ENCODE measurements at regions not wholly inside any gene's neighbourhood (a gene's known extent, or its start where the extent isn't known, plus 50 kb on each side); places are given as distances from the start of the nearest gene placed in this dataset.

DNA sequence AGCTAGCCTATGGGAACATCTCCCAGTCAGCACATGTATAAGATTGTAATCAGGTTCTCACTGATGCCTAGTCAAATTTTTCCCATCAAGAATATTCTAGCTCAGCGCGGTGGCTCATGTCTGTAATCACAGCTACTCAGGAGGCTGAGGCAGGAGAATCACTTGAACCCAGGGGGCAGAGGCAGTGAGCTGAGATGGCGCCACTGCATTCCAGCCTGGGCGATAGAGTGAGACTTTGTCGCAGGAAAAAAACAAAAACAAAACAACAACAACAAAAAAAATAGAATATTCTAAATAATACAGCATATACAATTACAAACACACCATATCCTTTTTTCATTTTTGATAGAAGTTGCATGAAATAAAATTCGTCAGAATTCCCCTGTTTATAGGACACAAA is 67.5 kb upstream of the MYCN start:
- Histone ChIP-seq H3K36me3 (ENCODE audit: insufficient read depth, low read length) (no peaks in the 10 kb centered on the region), H3K27ac (ENCODE audit: low read length) (no peak overlapping the region), H3K9ac (ENCODE audit: low read depth, low read length) (no peak overlapping the region), H3K79me2 (ENCODE audit: insufficient read depth, low read length) (no peaks in the 10 kb centered on the region), H3K4me1 (ENCODE audit: insufficient read depth, low read length) (no peaks in the 10 kb centered on the region), H2AFZ (ENCODE audit: low read depth, low read length) (no peak overlapping the region), H3K27me3 (ENCODE audit: insufficient read depth, low read length, poor library complexity) (no peaks in the 10 kb centered on the region), H3K9me3 (ENCODE audit: insufficient read depth, low read length, severe bottlenecking) (peaks cover 2% of the 10 kb centered on the region), H3K4me2 (ENCODE audit: insufficient read depth, low read length) (no peak overlapping the region), H4K20me1 (ENCODE audit: insufficient read depth, low read length) (no peaks in the 10 kb centered on the region), H3K4me3 (ENCODE audit: low read depth in 1 of 2, low read length in 2 of 2) (no peak overlapping the region)
- TF ChIP-seq CTCF (IDR thresholded peaks at IDR 0.05; ENCODE audit: borderline replicate concordance, extremely low read depth, low read length, poor library complexity, severe bottlenecking) (no peak), EZH2 (IDR thresholded peaks at IDR 0.05; ENCODE audit: borderline replicate concordance, low read depth, low read length, severe bottlenecking) (no peak)
- ATAC-seq (ENCODE audit: insufficient read depth, low read depth) (no peak), DNase-seq (no peak)

- no peak overlapping the region for H3K27ac ChIP-seq (ENCODE audit: low read length)
- no peak overlapping the region for H2AFZ ChIP-seq (ENCODE audit: low read depth, low read length)
- no peak overlapping the region for H3K9ac ChIP-seq (ENCODE audit: low read depth, low read length)
- H3K36me3 ChIP-seq (ENCODE audit: insufficient read depth, low read length), result no peaks in the 10 kb centered on the region
- no peaks in the 10 kb centered on the region for H3K27me3 ChIP-seq (ENCODE audit: insufficient read depth, low read length, poor library complexity)
- H3K4me2 ChIP-seq (ENCODE audit: insufficient read depth, low read length), result no peak overlapping the region
- no peak for DNase-seq
- no peaks in the 10 kb centered on the region for H3K79me2 ChIP-seq (ENCODE audit: insufficient read depth, low read length)
- ATAC-seq (ENCODE audit: insufficient read depth, low read depth), result no peak
- H3K4me3 ChIP-seq (ENCODE audit: low read depth in 1 of 2, low read length in 2 of 2), result no peak overlapping the region
- TF ChIP-seq CTCF (IDR thresholded peaks at IDR 0.05; ENCODE audit: borderline replicate concordance, extremely low read depth, low read length, poor library complexity, severe bottlenecking) (no peak), EZH2 (IDR thresholded peaks at IDR 0.05; ENCODE audit: borderline replicate concordance, low read depth, low read length, severe bottlenecking) (no peak)
- H3K9me3 ChIP-seq (ENCODE audit: insufficient read depth, low read length, severe bottlenecking), result peaks cover 2% of the 10 kb centered on the region
- H4K20me1 ChIP-seq (ENCODE audit: insufficient read depth, low read length), result no peaks in the 10 kb centered on the region
- H3K4me1 ChIP-seq (ENCODE audit: insufficient read depth, low read length), result no peaks in the 10 kb centered on the region
Observed at GRCh38 chr2:15874321-15874720, 66.0 kb upstream of the MYCN start.

DNA sequence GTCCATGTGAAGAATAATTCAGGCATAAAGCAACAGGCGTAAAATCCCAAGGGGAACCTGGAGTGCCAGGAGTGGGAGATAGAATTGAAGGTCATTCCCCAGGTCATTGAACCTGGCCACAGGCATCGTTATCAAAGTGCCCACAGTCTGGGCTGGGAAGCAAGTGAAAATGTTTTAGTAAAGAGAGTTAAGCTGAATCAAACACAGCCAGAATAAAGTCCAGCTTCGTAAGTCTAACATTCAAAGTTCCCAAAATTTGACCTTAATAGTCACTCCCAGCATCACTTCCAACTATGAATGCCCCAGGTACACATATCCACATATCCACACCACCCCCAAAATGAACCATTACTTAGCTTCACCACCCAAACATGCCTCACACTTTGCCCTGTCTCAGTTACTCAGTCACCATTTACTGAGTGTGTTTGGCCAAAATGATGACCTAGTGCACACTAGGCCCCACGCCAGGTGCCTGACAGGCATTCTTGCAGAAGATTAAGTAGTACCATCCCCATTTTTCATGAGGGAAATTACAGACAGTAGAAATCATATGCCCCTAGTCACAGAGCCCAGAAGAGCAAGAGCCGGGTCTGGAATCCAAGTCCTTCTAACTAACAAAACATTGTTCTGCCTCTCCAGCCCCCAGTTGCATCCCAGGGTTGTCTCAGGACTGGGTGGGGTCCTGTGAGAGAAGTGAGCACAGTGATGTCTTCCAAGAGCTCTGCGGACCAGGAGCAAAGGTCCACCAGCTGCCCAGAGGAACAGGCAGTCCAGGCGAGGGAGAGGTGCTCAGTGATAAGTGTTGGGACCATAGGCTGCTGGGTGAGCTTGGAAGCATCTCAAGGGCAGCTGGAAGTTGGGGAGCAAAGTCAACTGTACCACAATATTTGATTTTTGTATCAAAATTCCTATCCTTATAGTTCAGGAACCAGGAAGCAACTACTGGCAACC is 65.2 kb upstream of the MYCN start:
- no peak for ATAC-seq (ENCODE audit: insufficient read depth, low read depth)
- Histone ChIP-seq H3K79me2 (ENCODE audit: insufficient read depth, low read length) (no peaks in the 10 kb centered on the region), H3K9ac (ENCODE audit: low read depth, low read length) (no peak overlapping the region), H3K4me3 (ENCODE audit: low read depth in 1 of 2, low read length in 2 of 2) (no peak overlapping the region), H3K27ac (ENCODE audit: low read length) (no peak overlapping the region), H3K4me1 (ENCODE audit: insufficient read depth, low read length) (no peaks in the 10 kb centered on the region), H3K4me2 (ENCODE audit: insufficient read depth, low read length) (no peak overlapping the region), H3K27me3 (ENCODE audit: insufficient read depth, low read length, poor library complexity) (no peaks in the 10 kb centered on the region), H3K9me3 (ENCODE audit: insufficient read depth, low read length, severe bottlenecking) (peaks cover 2% of the 10 kb centered on the region), H2AFZ (ENCODE audit: low read depth, low read length) (no peak overlapping the region), H4K20me1 (ENCODE audit: insufficient read depth, low read length) (no peaks in the 10 kb centered on the region), H3K36me3 (ENCODE audit: insufficient read depth, low read length) (no peaks in the 10 kb centered on the region)
- no peak for TF ChIP-seq CTCF (IDR thresholded peaks at IDR 0.05; ENCODE audit: borderline replicate concordance, extremely low read depth, low read length, poor library complexity, severe bottlenecking)
- no peak for TF ChIP-seq EZH2 (IDR thresholded peaks at IDR 0.05; ENCODE audit: borderline replicate concordance, low read depth, low read length, severe bottlenecking)
- no peak for DNase-seq

Data from DND-41 (cell line).